H1 (cell line): ENCODE measurements at regions not wholly inside any gene's neighbourhood (a gene's known extent, or its start where the extent isn't known, plus 50 kb on each side); places are given as distances from the start of the nearest gene placed in this dataset.

ENCODE experiments used
- CHD2 ChIP-seq: IDR thresholded peaks from 2 replicates; pipeline ENCODE4 v1.6.1; 2012; ENCODE audit warnings: low read length, improper control_type of control experiment
- CREB1 ChIP-seq: IDR thresholded peaks from 2 replicates; pipeline ENCODE4 v1.6.1; 2012; ENCODE audit warnings: inconsistent platforms
- EGR1 ChIP-seq: IDR thresholded peaks from 2 replicates; pipeline ENCODE4 v1.6.1; 2011; ENCODE audit warnings: low read depth, low read length, borderline replicate concordance
- JUN ChIP-seq: IDR thresholded peaks from 2 replicates; pipeline ENCODE4 v1.6.1; 2011; ENCODE audit warnings: low read depth, mild to moderate bottlenecking, improper control_type of control experiment, low read length
- POLR2A ChIP-seq, 2 experiments: IDR thresholded peaks; 1 replicate in 1 of 2; 2 replicates in 1 of 2; pipeline ENCODE4 v1.6.1; 2011; ENCODE audit warnings: low read depth in 2 of 2, low read length in 2 of 2, mild to moderate bottlenecking in 2 of 2; ENCODE audit errors: control extremely low read depth in 1 of 2
- POLR2AphosphoS5 ChIP-seq: IDR thresholded peaks from 2 replicates; pipeline ENCODE4 v1.6.1; 2011; ENCODE audit warnings: low read depth, low read length
- TAF1 ChIP-seq: IDR thresholded peaks from 2 replicates; pipeline ENCODE4 v1.6.1; 2011; ENCODE audit warnings: mild to moderate bottlenecking, low read depth, low read length
- TF ChIP-seq, protein P1 (sequence below), 3 experiments: IDR thresholded peaks; 1 replicate in 2 of 3; 2 replicates in 1 of 3; pipeline versions ENCODE4 v1.5.1 to v1.6.1; 2011; ENCODE audit warnings: low read length in 3 of 3, mild to moderate bottlenecking in 3 of 3, inconsistent platforms in 2 of 3, low read depth in 1 of 3, moderate library complexity in 1 of 3; ENCODE audit not compliant: insufficient read depth in 1 of 3; ENCODE audit errors: control extremely low read depth in 1 of 3
- TF ChIP-seq, protein P2 (sequence below): IDR thresholded peaks from 2 replicates; pipeline ENCODE4 v1.6.1; 2011; ENCODE audit warnings: low read depth, mild to moderate bottlenecking, low read length; ENCODE audit not compliant: insufficient read depth

DNA sequence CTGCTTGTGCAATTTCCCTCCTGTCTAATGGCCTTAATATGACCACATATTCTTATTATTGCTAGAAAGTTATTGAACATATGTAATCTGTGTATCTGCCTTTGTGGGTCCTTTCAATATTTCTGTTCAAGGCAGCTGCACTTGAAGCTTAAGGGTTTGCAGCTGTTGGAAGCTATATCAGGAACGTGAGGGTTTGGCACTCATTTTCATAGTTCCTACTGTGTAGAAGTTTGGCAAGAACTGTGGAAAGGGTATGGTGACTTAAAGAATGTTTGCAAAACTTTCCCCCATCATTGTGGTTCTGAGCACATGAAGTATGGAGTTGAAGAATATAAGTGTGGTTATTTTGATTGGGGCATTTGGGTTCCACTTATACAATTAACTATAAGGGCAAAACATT is 144.7 kb upstream of the SEMA3A start:
- TF ChIP-seq CHD2 (no peak), POLR2A (IDR thresholded peaks at IDR 0.05; ENCODE audit: control extremely low read depth in 1 of 2, low read depth in 2 of 2, low read length in 2 of 2) (no peak), JUN (no peak), TAF1 (no peak), POLR2AphosphoS5 (no peak), CREB1 (no peak), EGR1 (no peak)
- TF ChIP-seq, protein P1, sequence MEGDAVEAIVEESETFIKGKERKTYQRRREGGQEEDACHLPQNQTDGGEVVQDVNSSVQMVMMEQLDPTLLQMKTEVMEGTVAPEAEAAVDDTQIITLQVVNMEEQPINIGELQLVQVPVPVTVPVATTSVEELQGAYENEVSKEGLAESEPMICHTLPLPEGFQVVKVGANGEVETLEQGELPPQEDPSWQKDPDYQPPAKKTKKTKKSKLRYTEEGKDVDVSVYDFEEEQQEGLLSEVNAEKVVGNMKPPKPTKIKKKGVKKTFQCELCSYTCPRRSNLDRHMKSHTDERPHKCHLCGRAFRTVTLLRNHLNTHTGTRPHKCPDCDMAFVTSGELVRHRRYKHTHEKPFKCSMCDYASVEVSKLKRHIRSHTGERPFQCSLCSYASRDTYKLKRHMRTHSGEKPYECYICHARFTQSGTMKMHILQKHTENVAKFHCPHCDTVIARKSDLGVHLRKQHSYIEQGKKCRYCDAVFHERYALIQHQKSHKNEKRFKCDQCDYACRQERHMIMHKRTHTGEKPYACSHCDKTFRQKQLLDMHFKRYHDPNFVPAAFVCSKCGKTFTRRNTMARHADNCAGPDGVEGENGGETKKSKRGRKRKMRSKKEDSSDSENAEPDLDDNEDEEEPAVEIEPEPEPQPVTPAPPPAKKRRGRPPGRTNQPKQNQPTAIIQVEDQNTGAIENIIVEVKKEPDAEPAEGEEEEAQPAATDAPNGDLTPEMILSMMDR (IDR thresholded peaks at IDR 0.05; ENCODE audit: control extremely low read depth in 1 of 3, insufficient read depth in 1 of 3, low read depth in 1 of 3, low read length in 3 of 3) = no peak
- TF ChIP-seq, protein P2, sequence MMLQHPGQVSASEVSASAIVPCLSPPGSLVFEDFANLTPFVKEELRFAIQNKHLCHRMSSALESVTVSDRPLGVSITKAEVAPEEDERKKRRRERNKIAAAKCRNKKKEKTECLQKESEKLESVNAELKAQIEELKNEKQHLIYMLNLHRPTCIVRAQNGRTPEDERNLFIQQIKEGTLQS = no peak
